Spleen (tissue), 7 donors: ENCODE measurements at regions not wholly inside any gene's neighbourhood (a gene's known extent, or its start where the extent isn't known, plus 50 kb on each side); places are given as distances from the start of the nearest gene placed in this dataset.

ENCODE experiments used
- CTCF ChIP-seq, 11 experiments: fragments of 200-600 bp in 7 of 11; fragments of 450-650 bp in 4 of 11; sonication (generic) in 4 of 11; IDR thresholded peaks in 8 of 11; conservative IDR thresholded peaks in 3 of 11; 1 replicate in 7 of 11; 2 replicates in 4 of 11; pipeline versions ENCODE4 v1.4.0 to v1.8.0; 2016 to 2021; ENCODE audit warnings: antibody characterized with exemption in 11 of 11, inconsistent platforms in 4 of 11, mild to moderate bottlenecking in 1 of 11
- POLR2A ChIP-seq, 3 donors: fragments of 450-650 bp; IDR thresholded peaks; one replicate each; pipeline ENCODE4 v1.5.1; 2017; ENCODE audit warnings: antibody characterized with exemption in 3 of 3, mild to moderate bottlenecking in 1 of 3
- donor health status: DM: no; HTN: no; CAD: no; lungs with moderate emphysema.
- donor health status: DM: no; HTN: no; CAD: no.
- donor health status: DM: no; HTN: no; CAD: no.

- no peak for TF ChIP-seq CTCF (IDR thresholded peaks at IDR 0.05 in 8 of 11, conservative IDR thresholded peaks at IDR 0.05 in 3 of 11)
- no peak for TF ChIP-seq POLR2A (IDR thresholded peaks at IDR 0.05)
Observed at GRCh38 chr2:8595811-8596600, 85.8 kb upstream of the ID2 start.
